A673 (cell line): ENCODE measurements at regions not wholly inside any gene's neighbourhood (a gene's known extent, or its start where the extent isn't known, plus 50 kb on each side); places are given as distances from the start of the nearest gene placed in this dataset.

ENCODE experiments used
- CTCF ChIP-seq: fragments of 300-800, 200-600 bp; sonication (generic); conservative IDR thresholded peaks from 2 replicates; pipeline ENCODE4 v1.5.1; 2017; ENCODE audit warnings: low read depth, mild to moderate bottlenecking, antibody characterized with exemption, low read length, moderate library complexity, mixed read lengths
- EZH2 ChIP-seq: fragments of 200-600 bp; sonication (generic); IDR thresholded peaks from 2 replicates; pipeline ENCODE4 v1.6.1; 2017; ENCODE audit warnings: borderline replicate concordance, low read depth, mild to moderate bottlenecking, mixed read lengths, antibody characterized with exemption, low read length; ENCODE audit not compliant: poor library complexity, severe bottlenecking

GRCh38 chr2:149915151-149915550 lies 327.6 kb upstream of the MMADHC start:
- TF ChIP-seq CTCF (no peak), EZH2 (no peak)
